ENCODE measurements at regions not wholly inside any gene's neighbourhood (a gene's known extent, or its start where the extent isn't known, plus 50 kb on each side); places are given as distances from the start of the nearest gene placed in this dataset.

DNA sequence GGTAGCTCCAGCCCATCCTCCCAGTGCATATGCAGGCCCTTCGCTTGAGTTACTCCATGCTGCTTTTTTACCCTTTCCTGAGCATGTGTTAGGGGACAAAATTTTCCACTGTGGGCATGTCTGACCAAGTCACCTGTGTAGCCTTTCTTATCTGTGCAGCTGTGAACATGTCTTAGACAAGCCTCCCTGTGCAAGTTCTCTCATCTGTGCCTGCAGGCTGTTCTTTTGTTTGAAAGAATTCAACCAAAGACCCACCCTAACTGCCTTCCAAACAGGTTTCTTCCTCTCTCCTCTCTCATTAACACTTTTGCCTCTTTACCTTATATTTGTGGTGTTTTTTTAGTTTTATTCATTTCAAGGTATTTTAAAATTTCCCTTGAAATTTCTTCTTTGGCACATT is 53.2 kb upstream of the SPIN4 start:
- Mint-ChIP-seq H3K4me1 (no peaks in the 10 kb centered on the region), H3K27ac (ENCODE audit: low read depth) (no peak overlapping the region)
- no peak for ATAC-seq (replicated peaks; ENCODE audit: extremely low read depth, poor library complexity, severe bottlenecking)

GRCh38 chrX:63402106-63402505 is 51.0 kb upstream of the SPIN4 start:
- DNase-seq (ENCODE audit: low spot score in 2 of 2) (no peak), ATAC-seq (replicated peaks; ENCODE audit: extremely low read depth, poor library complexity, severe bottlenecking) (no peak)
- no peaks in the 10 kb centered on the region for H3K27me3 Mint-ChIP-seq
- no peaks in the 10 kb centered on the region for H3K36me3 Mint-ChIP-seq (ENCODE audit: insufficient read depth)
- H3K9me3 Mint-ChIP-seq = no peaks in the 10 kb centered on the region
- no peak overlapping the region for H3K27ac Mint-ChIP-seq (ENCODE audit: low read depth)
- H3K4me3 Mint-ChIP-seq = no peak overlapping the region
- H3K4me1 Mint-ChIP-seq = no peaks in the 10 kb centered on the region

More for the DNA sequence above, 53.2 kb upstream of the SPIN4 start:
- no peak overlapping the region for H3K4me3 Mint-ChIP-seq
- no peak for DNase-seq (ENCODE audit: low spot score in 2 of 2)
- H3K9me3 Mint-ChIP-seq = no peaks in the 10 kb centered on the region
- H3K36me3 Mint-ChIP-seq (ENCODE audit: insufficient read depth) = no peaks in the 10 kb centered on the region
- H3K27me3 Mint-ChIP-seq = no peaks in the 10 kb centered on the region

All from central memory CD8-positive, alpha-beta T cell (primary cell).